ENCODE measurements at regions not wholly inside any gene's neighbourhood (a gene's known extent, or its start where the extent isn't known, plus 50 kb on each side); places are given as distances from the start of the nearest gene placed in this dataset.

DNA sequence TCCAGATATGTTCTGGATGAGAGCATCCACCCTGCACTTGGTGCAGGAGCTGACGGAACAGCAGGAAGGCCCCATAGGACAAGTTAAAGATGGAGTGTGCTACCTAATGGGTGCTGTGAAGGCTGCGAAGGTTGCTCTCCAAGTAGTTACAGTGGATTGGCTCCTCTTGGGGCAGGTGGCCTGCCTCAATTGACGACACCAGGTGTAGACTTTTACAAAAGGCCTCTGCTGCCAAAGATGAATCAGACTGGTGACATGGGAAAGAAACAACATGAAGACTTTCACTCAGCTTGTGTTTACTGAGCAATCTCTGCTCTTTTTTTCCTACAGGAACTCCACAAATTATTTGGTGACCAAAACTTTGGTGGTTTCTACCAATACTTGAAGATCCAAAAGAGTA is 437.7 kb downstream of the PLCL1 start:
- WGBS, 2 donors, result 84 to 87% methylated on average over 3 of the region's 3 CpGs
- H3K36me3 ChIP-seq, result no peaks in the 10 kb centered on the region
- H3K27me3 ChIP-seq, result no peaks in the 10 kb centered on the region
- no peak overlapping the region for H3K4me3 ChIP-seq
- TF ChIP-seq EP300 (IDR thresholded peaks at IDR 0.05) (no peak), POLR2AphosphoS5 (IDR thresholded peaks at IDR 0.05) (peak in 2 of 4 donors; percentile 54 to 57), POLR2A (IDR thresholded peaks at IDR 0.05) (no peak)
- TF ChIP-seq, protein P1, sequence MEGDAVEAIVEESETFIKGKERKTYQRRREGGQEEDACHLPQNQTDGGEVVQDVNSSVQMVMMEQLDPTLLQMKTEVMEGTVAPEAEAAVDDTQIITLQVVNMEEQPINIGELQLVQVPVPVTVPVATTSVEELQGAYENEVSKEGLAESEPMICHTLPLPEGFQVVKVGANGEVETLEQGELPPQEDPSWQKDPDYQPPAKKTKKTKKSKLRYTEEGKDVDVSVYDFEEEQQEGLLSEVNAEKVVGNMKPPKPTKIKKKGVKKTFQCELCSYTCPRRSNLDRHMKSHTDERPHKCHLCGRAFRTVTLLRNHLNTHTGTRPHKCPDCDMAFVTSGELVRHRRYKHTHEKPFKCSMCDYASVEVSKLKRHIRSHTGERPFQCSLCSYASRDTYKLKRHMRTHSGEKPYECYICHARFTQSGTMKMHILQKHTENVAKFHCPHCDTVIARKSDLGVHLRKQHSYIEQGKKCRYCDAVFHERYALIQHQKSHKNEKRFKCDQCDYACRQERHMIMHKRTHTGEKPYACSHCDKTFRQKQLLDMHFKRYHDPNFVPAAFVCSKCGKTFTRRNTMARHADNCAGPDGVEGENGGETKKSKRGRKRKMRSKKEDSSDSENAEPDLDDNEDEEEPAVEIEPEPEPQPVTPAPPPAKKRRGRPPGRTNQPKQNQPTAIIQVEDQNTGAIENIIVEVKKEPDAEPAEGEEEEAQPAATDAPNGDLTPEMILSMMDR (IDR thresholded peaks at IDR 0.05), result no peak
- peak; percentile 72 for DNase-seq
- H3K4me1 ChIP-seq, result no peaks in the 10 kb centered on the region
- H3K27ac ChIP-seq, result peak overlapping the region in 1 of 4 donors; percentile 56
- no peaks in the 10 kb centered on the region for H3K9me3 ChIP-seq
- intact Hi-C loops (cut with DNase I), result no loop called here

DNA sequence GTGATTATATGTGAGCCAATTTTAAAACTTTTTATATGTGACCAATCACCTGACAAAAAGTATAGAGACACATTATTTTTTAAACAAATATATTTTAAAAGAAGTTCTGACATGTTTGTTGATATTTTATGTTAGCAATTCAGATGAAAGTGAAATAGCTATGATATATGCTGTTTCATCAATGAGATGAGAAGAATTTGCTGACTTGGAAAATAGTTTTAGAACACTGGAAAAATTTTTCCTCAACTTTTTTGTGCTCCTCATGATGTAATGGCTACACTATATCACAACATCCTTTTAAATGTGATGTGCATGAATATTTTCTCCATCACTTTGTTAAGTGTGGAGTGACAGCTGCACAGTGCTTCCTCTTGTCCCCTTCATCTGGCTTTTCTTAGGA is 434.0 kb downstream of the PLCL1 start:
- Histone ChIP-seq H3K27ac (no peak overlapping the region), H3K9me3 (no peaks in the 10 kb centered on the region), H3K36me3 (no peaks in the 10 kb centered on the region), H3K27me3 (no peaks in the 10 kb centered on the region), H3K4me3 (no peak overlapping the region), H3K4me1 (no peaks in the 10 kb centered on the region)
- intact Hi-C loops (cut with DNase I), result no loop called here
- TF ChIP-seq POLR2A (IDR thresholded peaks at IDR 0.05) (no peak), POLR2AphosphoS5 (IDR thresholded peaks at IDR 0.05) (no peak), EP300 (IDR thresholded peaks at IDR 0.05) (no peak)
- TF ChIP-seq, protein P1 (IDR thresholded peaks at IDR 0.05), result no peak
- DNase-seq, result no peak

DNA sequence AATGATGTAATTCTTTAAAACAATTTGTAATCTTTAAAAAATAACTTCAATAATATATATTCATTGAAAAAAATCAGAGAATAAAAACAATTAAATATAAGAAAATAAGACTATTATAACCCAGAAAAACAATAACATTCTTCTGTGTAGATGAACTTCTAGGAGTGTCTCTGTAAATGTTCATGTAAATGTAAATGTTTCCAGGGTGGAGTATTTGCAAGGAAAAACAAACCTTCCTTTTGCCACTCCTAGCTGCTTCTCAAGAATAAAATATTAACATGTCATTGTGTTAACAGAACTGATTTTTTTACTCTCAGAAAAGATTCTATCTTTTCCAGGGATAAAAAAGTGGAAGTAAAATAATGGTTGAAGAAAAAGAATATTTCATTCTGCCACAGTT is 431.9 kb downstream of the PLCL1 start:
- H3K9me3 ChIP-seq, result no peaks in the 10 kb centered on the region
- H3K4me1 ChIP-seq, result no peaks in the 10 kb centered on the region
- intact Hi-C loops (cut with DNase I), result no loop called here
- TF ChIP-seq, protein P1 (IDR thresholded peaks at IDR 0.05), result no peak
- TF ChIP-seq POLR2AphosphoS5 (IDR thresholded peaks at IDR 0.05) (no peak), EP300 (IDR thresholded peaks at IDR 0.05) (no peak), POLR2A (IDR thresholded peaks at IDR 0.05) (no peak)
- no peak overlapping the region for H3K27ac ChIP-seq
- DNase-seq, result no peak
- H3K4me3 ChIP-seq, result no peak overlapping the region
- H3K36me3 ChIP-seq, result no peaks in the 10 kb centered on the region
- H3K27me3 ChIP-seq, result no peaks in the 10 kb centered on the region

DNA sequence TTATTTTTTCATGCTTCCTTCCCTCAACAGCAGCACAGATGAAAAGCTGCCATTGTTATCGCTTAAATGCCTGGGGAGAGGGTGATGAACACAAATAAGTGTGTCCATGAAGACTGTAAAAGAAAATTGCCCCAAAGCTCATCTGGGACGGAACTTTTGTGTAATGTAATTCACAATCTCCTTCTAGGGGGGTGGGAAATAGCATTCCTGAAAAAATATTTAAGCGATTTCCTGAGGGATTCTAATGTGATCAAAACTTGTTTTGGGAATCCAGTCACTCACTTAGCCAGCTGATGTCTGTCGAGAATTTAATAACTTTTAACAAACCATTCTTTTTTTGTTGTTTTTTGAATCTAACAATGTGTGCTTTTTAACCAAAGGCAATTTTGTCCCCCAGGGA is 427.9 kb downstream of the PLCL1 start:
- WGBS, 2 donors, result 69 to 70% methylated on average over 4 of the region's 4 CpGs
- intact Hi-C loops (cut with DNase I), result no loop called here
- no peaks in the 10 kb centered on the region for H3K9me3 ChIP-seq
- H3K27me3 ChIP-seq, result no peaks in the 10 kb centered on the region
- TF ChIP-seq, protein P1 (IDR thresholded peaks at IDR 0.05), result no peak
- no peak for TF ChIP-seq POLR2AphosphoS5 (IDR thresholded peaks at IDR 0.05)
- TF ChIP-seq EP300 (IDR thresholded peaks at IDR 0.05), result no peak
- TF ChIP-seq POLR2A (IDR thresholded peaks at IDR 0.05), result no peak
- no peaks in the 10 kb centered on the region for H3K36me3 ChIP-seq
- no peak for DNase-seq
- no peak overlapping the region for H3K27ac ChIP-seq
- no peak overlapping the region for H3K4me3 ChIP-seq
- no peaks in the 10 kb centered on the region for H3K4me1 ChIP-seq

DNA sequence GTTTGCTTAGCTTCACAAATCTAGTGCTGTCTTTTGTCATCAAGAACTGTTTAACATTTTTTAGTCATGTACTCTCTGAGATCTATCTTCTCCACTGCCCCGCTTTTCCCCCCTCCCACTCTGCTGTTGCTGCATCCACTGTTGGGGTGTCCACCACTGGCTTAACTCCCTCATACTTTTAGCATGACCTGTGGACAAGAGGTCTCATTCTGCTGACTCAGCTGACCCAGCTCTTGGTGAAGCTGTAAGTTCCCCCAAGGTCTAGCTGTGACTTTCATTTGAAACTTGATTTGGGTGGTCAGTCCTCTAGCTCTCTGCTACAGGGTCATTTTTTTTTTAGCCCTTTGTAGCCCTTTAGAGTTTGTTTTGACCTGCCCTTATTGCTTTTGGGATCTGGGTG is 427.2 kb downstream of the PLCL1 start:
- Histone ChIP-seq H3K27ac (no peak overlapping the region), H3K27me3 (no peaks in the 10 kb centered on the region), H3K4me1 (no peaks in the 10 kb centered on the region), H3K9me3 (no peaks in the 10 kb centered on the region), H3K4me3 (no peak overlapping the region), H3K36me3 (no peaks in the 10 kb centered on the region)
- DNase-seq, result no peak
- intact Hi-C loops (cut with DNase I), result no loop called here
- 95 to 98% methylated on average over 1 of the region's 1 CpG for WGBS, 2 donors
- TF ChIP-seq POLR2A (IDR thresholded peaks at IDR 0.05) (no peak), EP300 (IDR thresholded peaks at IDR 0.05) (no peak), POLR2AphosphoS5 (IDR thresholded peaks at IDR 0.05) (no peak)
- TF ChIP-seq, protein P1 (IDR thresholded peaks at IDR 0.05), result no peak

All from sigmoid colon (tissue), 6 donors.